ENCODE measurements at regions not wholly inside any gene's neighbourhood (a gene's known extent, or its start where the extent isn't known, plus 50 kb on each side); places are given as distances from the start of the nearest gene placed in this dataset.
"Not testable (repeated sequence)": the region's sequence is repeated elsewhere in the genome, so short reads cannot be mapped to it uniquely, and the experiment has no call there.

- in situ Hi-C loops (cut with MboI; ENCODE audit: low sequenced_read_pairs): no loop called here
Observed at GRCh38 chr18:75696391-75696790, 268.9 kb upstream of the SMIM21 start.

- in situ Hi-C loops (cut with MboI; ENCODE audit: low sequenced_read_pairs): no loop called here
Observed at GRCh38 chr18:75694292-75694691, 266.8 kb upstream of the SMIM21 start.

- in situ Hi-C loops (cut with MboI; ENCODE audit: low sequenced_read_pairs): no loop called here
Observed at GRCh38 chr18:75691483-75691882, 264.0 kb upstream of the SMIM21 start.

- in situ Hi-C loops (cut with MboI; ENCODE audit: low sequenced_read_pairs): not testable (repeated sequence)
Observed at GRCh38 chr18:75690283-75690682, 262.8 kb upstream of the SMIM21 start.

GRCh38 chr18:75687626-75688025 is 260.1 kb upstream of the SMIM21 start:
- in situ Hi-C loops (cut with MboI; ENCODE audit: low sequenced_read_pairs): no loop called here

GRCh38 chr18:75683426-75683825 is 255.9 kb upstream of the SMIM21 start:
- in situ Hi-C loops (cut with MboI; ENCODE audit: low sequenced_read_pairs): no loop called here

- in situ Hi-C loops (cut with MboI; ENCODE audit: low sequenced_read_pairs): no loop called here
Observed at GRCh38 chr18:75681538-75682115, 254.1 kb upstream of the SMIM21 start.

- in situ Hi-C loops (cut with MboI; ENCODE audit: low sequenced_read_pairs): no loop called here
Observed at GRCh38 chr18:75679331-75679730, 251.8 kb upstream of the SMIM21 start.

- in situ Hi-C loops (cut with MboI; ENCODE audit: low sequenced_read_pairs): no loop called here
Observed at GRCh38 chr18:75678627-75679026, 251.1 kb upstream of the SMIM21 start.

GRCh38 chr18:75677696-75678455 is 250.4 kb upstream of the SMIM21 start:
- in situ Hi-C loops (cut with MboI; ENCODE audit: low sequenced_read_pairs): no loop called here

GRCh38 chr18:75660932-75661331 is 233.4 kb upstream of the SMIM21 start:
- in situ Hi-C loops (cut with MboI; ENCODE audit: low sequenced_read_pairs): no loop called here

GRCh38 chr18:75659535-75660023 is 232.1 kb upstream of the SMIM21 start:
- in situ Hi-C loops (cut with MboI; ENCODE audit: low sequenced_read_pairs): no loop called here

- in situ Hi-C loops (cut with MboI; ENCODE audit: low sequenced_read_pairs): no loop called here
Observed at GRCh38 chr18:75658330-75658729, 230.8 kb upstream of the SMIM21 start.

- in situ Hi-C loops (cut with MboI; ENCODE audit: low sequenced_read_pairs): no loop called here
Observed at GRCh38 chr18:75656563-75657247, 229.2 kb upstream of the SMIM21 start.

- in situ Hi-C loops (cut with MboI; ENCODE audit: low sequenced_read_pairs): no loop called here
Observed at GRCh38 chr18:75656035-75656434, 228.5 kb upstream of the SMIM21 start.

GRCh38 chr18:75654851-75655751 is 227.6 kb upstream of the SMIM21 start:
- in situ Hi-C loops (cut with MboI; ENCODE audit: low sequenced_read_pairs): no loop called here

- in situ Hi-C loops (cut with MboI; ENCODE audit: low sequenced_read_pairs): no loop called here
Observed at GRCh38 chr18:75654386-75654785, 226.9 kb upstream of the SMIM21 start.

GRCh38 chr18:75652528-75652927 is 225.0 kb upstream of the SMIM21 start:
- in situ Hi-C loops (cut with MboI; ENCODE audit: low sequenced_read_pairs): no loop called here

GRCh38 chr18:75644871-75645270 is 217.4 kb upstream of the SMIM21 start:
- in situ Hi-C loops (cut with MboI; ENCODE audit: low sequenced_read_pairs): no loop called here

- in situ Hi-C loops (cut with MboI; ENCODE audit: low sequenced_read_pairs): no loop called here
Observed at GRCh38 chr18:75643083-75643482, 215.6 kb upstream of the SMIM21 start.

- in situ Hi-C loops (cut with MboI; ENCODE audit: low sequenced_read_pairs): no loop called here
Observed at GRCh38 chr18:75639472-75639831, 211.9 kb upstream of the SMIM21 start.

All from HL-60/S4 treated with retinoic acid at 250 ng/mL for 4 days and 3 days (cell line).